NCI-H1105 (cell line): ENCODE measurements at regions not wholly inside any gene's neighbourhood (a gene's known extent, or its start where the extent isn't known, plus 50 kb on each side); places are given as distances from the start of the nearest gene placed in this dataset.
"Not testable (repeated sequence)": the region's sequence is repeated elsewhere in the genome, so short reads cannot be mapped to it uniquely, and the experiment has no call there.

ENCODE experiments used
- DNase-seq: peaks from one replicate; lab custom pipeline; 2025; lab: John Stamatoyannopoulos, UW

DNA sequence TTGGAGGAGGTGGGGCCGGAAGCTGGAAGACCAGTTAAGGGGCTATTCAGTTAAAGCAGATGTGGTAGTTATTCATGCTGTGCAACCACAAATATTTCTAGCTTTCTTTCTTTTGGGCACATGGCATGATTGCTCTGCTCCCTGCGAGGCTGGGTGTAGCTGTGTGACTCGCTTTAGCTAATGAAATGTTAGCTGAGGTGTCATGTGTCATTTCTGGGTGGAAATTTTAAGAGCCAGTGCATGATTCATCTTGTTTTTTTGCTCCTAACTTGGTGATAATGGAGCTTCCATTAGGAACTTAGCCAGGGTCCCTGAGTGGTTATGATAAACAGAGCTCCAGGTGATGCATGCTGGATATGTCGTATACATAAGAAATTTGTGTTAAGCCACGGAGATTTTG is 300.6 kb downstream of the SATB1 start:
- no peak for DNase-seq

- DNase-seq = no peak
These were observed 302.9 kb downstream of the SATB1 start for GRCh38 chr3:18122264-18122663.

DNA sequence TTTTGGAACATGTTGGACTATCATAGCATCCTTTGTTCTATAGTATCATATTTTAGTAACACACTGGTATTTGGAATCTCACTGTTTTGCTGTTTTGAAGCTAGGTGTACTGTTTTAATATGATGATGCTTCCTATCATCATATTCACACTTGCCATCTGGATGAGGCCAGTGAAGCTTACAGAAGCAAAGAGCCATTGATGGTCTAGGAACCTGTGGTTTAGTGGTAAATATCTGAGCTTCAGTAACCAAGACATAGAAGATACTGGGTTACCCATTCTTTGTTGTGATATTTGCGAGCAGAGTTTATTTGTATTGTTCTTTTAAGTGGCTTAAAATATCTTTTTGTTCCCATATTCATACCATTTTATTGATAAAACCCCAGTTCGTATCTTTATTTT is 304.1 kb downstream of the SATB1 start:
- no peak for DNase-seq

DNA sequence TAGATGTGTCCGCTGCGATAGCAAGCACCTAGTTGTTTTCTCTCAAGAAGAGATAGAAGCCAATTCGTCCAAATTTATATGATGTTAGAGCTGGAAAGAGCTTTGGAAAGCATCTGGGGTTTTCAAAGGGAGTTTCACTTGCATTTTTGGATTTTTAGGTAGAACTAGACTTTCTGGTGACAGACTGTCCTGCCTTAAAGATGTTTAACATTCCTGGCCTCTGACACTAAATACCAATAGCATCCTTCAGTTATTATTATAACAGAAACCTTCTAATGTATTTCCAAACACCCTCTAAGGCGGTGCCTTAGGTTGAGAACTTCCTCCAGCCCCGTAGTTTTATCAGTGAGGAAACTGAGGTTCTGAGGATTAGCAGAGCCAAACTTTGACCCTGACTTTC is 305.3 kb downstream of the SATB1 start:
- DNase-seq = no peak

GRCh38 chr3:18114894-18115293 is 310.2 kb downstream of the SATB1 start:
- peak; percentile 12 for DNase-seq

DNA sequence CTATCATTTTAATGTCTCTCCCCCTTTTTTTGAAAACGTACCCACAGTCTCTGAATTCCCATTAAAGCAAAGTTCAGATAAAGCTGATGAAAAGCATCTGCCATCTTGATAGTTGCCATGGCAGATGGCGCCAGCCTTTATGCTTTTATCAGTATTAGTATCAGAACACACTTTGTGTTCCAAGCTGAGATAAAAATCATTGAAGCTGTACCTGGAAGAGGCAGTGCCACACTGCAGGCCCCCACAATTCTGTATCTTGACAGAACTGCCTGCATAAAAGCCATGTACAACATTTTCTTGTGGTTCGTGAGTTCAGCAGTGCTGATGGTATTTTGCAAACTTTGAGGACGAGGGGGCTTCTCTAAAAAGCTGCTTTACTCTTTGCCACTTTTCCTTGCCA is 311.7 kb downstream of the SATB1 start:
- no peak for DNase-seq

DNA sequence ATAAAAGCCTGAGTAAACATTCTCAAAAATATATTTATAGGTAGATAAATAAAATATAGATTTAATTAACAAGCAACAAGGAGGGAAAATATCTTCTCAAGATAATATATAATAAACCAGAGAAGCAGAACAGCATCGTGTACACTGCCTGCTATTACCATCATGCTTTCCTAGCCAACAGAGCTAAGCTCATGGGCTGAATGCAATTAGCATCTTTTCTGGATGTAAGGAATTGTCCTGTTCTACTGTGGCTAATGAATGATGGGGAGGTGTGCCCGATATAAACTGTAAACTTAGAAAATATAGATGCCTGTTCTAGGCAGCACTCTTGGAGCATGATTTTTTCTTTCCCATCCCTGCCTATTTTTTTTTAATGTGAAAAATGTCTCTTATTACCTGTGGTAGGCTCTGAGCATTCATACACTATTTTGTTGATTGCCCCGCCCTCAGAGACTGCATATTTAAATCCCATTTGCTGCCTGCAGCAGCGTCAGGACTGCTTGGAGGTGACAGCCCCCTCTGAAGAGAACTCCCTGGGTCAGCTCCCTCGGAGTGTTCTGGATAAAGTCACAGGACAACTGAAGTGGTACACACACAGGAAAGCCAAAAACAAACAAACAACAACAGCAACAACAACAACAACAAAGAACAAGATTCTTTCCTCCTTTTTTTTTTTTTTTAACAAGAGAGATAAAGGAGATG is 312.3 kb downstream of the SATB1 start:
- DNase-seq = no peak

DNA sequence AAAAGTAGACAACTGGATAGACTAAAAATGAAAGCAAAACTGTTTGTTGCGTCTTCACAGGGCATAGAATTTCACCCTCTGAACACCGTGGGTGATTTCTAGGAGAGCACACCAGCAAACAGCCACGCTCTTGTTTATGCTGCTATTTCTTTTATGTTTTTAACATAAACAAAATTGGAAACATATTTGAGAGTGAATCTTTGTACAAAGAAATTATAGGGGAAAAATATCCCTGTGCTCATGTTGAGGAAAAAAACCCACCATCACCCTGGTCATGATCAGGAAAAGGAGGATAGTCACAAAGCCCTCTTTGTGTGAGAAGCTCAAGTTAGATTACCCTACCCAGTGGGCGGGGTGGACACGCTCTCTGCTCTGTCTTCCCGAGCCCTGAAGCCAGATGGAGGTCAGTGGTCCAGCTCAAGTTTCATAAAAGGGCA is 313.3 kb downstream of the SATB1 start:
- no peak for DNase-seq

DNA sequence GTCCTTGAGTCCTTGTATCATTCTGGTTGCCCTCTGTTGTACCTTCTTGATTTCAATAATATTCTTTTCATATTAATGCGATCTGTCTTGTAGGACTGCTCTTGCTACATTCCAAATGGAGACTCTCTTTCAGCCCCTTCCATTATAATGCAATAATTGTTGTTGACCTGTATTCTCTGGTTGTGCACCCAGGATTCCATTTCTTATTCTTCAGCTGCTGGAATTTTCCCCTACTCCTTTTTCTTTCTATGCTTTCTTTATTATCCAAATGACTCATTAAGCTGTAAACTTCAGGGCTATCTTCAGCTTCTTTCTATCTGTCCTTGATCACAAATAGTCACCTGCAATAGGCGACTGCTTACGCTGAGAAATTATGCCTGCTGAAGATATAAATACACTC is 321.5 kb downstream of the SATB1 start:
- no peak for DNase-seq

DNA sequence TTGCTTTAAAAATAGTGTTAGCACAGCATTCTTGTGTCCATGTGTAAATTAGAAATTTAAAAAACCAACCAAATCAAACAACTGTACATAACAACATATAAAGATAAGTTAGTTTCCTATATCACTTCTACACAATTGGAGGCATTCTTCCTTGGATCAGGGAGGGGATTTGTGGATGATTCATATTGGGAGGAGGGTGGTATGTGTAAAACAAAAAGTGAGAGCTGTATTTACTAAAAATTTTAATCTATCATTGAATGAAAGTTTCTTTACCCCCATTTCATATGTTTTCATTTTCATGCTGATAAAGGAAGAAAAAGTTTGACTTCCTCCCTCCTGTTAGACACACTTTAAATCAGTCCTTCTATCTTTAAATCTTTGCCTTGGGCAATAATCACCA is 325.0 kb downstream of the SATB1 start:
- no peak for DNase-seq

GRCh38 chr3:18099611-18100010 is 325.5 kb downstream of the SATB1 start:
- no peak for DNase-seq

- DNase-seq = no peak
These were observed 326.1 kb downstream of the SATB1 start for GRCh38 chr3:18098960-18099587.

- no peak for DNase-seq
These were observed 327.1 kb downstream of the SATB1 start for GRCh38 chr3:18097989-18098388.

DNA sequence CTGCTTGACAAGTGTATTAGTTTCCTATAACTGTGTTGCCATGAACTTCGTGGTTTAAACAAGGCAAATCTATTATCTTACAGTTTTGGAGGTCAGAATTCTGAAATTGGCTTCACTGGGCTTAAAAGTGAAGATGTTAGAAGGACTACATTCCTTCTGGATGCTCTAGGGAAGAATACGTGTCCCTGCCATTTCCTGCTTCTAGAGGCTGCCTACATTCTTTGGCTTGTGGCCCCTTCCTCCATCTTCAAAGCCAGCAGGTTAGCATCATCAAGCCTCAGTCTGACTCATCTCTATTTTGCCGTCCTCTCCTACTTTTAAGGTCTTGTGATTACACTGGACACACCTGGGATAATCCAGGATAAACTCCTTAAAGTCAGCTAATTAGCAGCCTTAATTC is 327.7 kb downstream of the SATB1 start:
- no peak for DNase-seq

DNA sequence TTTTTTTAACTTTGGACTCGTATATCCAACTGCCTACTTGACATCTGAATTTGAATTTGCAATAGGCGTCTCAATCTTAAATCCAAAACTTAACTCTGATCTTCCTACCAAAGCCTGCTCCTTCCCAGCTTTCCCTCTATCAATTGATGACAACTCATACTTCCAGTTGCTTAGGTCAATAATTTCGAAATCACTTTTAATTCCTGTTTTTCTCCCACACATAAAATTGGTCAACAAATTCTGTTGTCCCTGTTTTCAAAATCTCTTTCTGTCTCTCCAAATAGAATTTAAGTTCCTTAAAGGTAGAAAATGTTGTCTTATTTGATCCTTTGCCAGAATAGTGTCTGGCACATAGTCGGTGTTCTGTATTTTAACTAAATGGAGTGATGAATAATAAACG is 332.4 kb downstream of the SATB1 start:
- no peak for DNase-seq

- no peak for DNase-seq
These were observed 334.8 kb downstream of the SATB1 start for GRCh38 chr3:18090377-18090776.

GRCh38 chr3:18087988-18088387 is 337.2 kb downstream of the SATB1 start:
- no peak for DNase-seq

DNA sequence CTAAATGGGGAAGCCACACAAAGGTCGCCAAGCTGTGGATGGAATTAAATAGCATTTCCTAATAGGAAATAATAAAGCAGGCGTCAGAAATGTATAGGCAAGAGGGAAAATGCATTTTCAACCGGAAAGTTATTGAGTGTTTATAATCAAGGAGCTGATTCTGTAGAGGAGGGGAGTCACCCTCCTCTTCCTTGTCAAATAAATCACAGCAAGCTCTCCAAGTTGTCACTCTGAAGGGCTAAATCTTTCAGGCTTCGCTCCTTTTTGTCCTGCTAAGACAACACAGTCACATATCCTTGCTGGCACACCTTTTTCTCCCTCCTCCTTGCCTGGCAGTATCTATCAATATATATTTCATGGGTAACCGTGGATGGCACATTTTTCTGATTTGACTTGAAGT is 338.4 kb downstream of the SATB1 start:
- DNase-seq = no peak

DNA sequence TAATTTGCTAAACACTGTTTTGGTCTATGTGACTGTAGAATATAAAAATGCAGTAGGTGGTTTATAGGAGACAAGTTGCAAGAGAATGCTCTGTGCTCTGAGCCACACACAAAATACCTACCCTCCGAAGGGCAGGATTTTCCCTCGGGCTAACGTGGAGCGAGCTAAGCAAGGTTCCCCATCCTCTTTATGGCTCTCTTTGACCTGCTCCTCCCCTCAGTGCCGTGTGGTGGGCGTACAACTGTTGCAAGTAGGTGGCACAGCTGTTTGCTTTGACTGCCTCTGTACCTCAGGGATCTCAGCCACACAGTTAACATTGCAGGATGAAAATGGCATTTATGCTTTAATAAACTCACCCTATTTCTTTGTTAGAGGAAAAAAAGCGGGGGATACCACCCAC is 339.1 kb downstream of the SATB1 start:
- no peak for DNase-seq

DNA sequence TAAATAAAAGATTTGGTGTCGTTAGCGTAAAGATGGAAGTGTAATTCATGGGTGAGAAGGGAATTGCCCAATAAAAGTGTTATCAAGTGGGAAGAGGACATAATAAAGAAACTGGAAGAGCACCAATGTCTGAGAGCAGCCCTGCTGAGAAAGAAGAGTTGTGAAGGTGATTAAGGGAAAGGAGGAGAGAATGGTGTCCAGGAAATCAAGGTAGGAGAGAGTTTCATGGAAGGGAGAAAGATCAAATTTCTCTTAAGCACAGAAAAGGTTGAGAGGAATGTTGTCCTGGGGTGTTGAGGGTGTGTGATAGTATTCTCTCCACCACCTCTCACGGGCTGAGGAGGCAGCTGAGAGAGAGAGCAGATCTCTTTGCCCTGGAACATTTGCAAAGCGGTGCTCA is 339.7 kb downstream of the SATB1 start:
- DNase-seq = no peak

DNA sequence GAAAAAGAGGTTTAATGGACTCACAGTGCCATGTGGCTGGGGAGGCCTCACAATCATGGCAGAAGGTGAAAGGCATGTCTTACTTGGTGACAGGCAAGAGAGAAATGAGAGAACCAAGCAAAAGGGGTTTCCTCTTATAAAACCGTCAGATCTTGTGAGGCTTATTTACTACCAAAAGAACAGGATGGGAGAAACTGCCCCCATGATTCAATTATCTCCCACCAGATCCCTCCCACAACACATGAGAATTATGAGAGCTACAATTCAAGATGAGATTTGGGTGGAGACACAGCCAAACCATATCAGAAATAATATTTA is 340.8 kb upstream of the TBC1D5 start:
- not testable (repeated sequence) for DNase-seq

DNA sequence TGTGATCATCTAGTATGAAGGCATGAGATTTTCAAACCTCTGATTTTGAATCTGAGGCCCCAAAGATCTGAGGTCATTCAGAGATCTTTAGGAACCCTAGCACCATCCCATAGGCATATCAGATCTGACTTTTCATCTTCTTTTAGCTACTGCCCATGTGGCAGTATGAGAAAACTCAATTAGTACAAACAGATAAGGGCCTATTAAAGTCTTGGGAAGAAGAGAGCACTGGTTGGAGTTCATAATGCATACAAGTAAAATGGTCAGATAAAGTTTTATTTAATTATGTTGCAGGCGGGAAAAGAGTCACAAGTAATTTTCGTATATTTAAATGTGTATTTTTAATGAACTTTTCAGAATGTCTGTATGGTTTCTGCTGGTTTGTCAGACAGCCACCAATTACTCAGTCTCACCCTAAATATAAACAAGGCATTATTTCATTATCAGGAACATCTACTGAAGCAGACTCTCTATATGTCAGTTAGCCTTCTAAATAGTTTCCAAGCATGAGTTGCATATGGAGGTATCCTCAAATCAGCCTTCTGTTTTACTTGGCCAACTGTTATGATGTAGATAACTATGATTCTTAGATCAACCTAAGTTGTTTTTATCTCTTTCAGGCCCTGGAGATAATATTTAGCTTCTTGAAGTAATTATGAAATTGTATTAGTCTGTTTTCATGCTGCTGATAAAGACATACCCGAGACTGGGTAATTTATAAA is 340.3 kb upstream of the TBC1D5 start:
- no peak for DNase-seq

DNA sequence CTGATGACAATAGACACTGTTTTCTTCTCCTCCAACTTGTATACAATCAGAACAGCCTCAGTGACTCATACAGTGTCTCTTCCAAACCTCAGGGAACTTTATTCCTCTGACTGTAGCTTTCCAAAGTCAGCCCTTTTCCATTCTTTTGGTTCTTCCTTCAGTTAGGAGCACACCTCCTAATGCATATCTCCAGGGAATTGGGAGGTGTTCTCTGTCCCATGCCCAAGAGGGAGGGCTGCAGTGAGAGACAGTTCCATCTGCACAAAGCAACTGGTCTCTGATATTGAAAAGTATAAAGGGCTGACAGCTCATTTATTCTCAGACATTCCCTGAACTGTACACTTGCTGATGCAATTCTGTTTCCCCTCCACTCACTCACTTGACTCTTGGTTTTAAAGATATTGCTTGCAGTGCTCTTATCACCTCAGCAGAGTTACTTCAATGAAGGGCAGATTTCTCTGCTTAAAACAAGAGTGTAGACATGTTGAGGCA is 337.8 kb upstream of the TBC1D5 start:
- no peak for DNase-seq
